ENCODE measurements at regions not wholly inside any gene's neighbourhood (a gene's known extent, or its start where the extent isn't known, plus 50 kb on each side); places are given as distances from the start of the nearest gene placed in this dataset.
"Not testable (repeated sequence)": the region's sequence is repeated elsewhere in the genome, so short reads cannot be mapped to it uniquely, and the experiment has no call there.

DNA sequence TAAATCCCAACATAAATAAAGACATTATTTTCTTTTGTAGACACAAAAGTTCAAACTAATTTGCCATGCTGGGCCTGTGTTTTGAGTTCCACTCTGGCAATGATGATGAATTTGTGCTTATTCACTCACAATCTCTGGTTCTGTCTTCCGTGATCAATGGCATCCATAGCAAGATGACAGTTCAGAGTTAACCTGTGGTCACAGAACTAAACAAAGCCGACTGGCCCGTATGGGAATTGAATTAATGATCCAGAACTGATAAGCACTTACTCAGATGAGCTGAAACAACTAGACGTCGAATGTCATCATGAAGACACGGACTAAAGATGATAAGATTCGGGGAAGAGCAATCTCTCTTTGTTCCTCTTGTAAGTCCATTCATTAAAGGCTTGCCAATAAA, 81.6 kb downstream of the CAPZA3 start:
- no peaks in the 10 kb centered on the region for H3K9me3 ChIP-seq (ENCODE audit: low read length)
- H3K4me3 ChIP-seq (ENCODE audit: low read depth in 1 of 2, low read length in 2 of 2): no peak overlapping the region
- no peak overlapping the region for H3K27ac ChIP-seq (ENCODE audit: low read depth, low read length)
- no peaks in the 10 kb centered on the region for H3K36me3 ChIP-seq (ENCODE audit: insufficient read depth, low read length)
- no peak overlapping the region for H3K9ac ChIP-seq (ENCODE audit: low read length)
- H3K27me3 ChIP-seq (ENCODE audit: control insufficient read depth in 1 of 2, insufficient read depth in 2 of 2, low read length in 2 of 2): no peaks in the 10 kb centered on the region
- H3K4me1 ChIP-seq (ENCODE audit: insufficient read depth, low read length): no peaks in the 10 kb centered on the region

DNA sequence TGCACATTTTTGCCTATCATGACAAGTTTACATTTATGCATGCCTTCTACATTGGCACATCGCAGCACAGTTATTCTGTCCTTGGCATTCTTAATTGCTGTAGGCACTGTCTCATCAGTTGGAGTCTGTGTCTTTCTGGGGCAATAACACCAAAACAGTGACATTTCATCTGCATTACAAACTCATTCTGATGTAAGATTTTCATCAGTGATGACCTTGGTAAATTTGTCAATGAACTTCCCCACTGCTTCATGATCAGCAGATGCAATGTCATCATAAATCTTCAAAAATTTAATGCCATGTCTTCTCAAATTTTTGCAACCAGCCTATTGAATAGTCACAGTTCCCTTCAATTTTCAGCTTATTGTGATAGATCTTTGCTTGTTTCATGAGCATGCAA, 85.5 kb downstream of the CAPZA3 start:
- H3K9me3 ChIP-seq (ENCODE audit: low read length): no peaks in the 10 kb centered on the region
- H3K36me3 ChIP-seq (ENCODE audit: insufficient read depth, low read length): no peaks in the 10 kb centered on the region
- H3K4me1 ChIP-seq (ENCODE audit: insufficient read depth, low read length): no peaks in the 10 kb centered on the region
- no peak overlapping the region for H3K4me3 ChIP-seq (ENCODE audit: low read depth in 1 of 2, low read length in 2 of 2)
- H3K9ac ChIP-seq (ENCODE audit: low read length): no peak overlapping the region
- H3K27me3 ChIP-seq (ENCODE audit: control insufficient read depth in 1 of 2, insufficient read depth in 2 of 2, low read length in 2 of 2): no peaks in the 10 kb centered on the region
- H3K27ac ChIP-seq (ENCODE audit: low read depth, low read length): no peak overlapping the region

DNA sequence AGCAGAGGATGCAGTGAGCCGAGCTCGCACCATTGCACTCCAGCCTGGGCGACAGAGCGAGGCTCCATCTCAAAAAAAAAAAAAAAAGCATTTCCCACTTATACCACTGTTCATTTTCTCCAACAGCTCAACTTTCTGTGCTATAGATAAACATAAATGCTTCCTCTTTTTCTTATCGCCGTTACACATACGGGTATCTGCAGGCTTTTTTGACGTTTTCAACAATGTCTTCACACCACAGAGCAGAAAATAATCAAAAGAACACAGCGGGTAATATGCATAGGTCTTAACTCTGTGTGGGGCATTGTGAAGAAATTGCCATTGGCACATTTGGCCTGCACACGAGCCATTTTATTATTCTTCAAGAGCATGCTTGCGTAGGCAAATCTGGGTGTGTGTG, 86.4 kb downstream of the CAPZA3 start:
- Histone ChIP-seq H3K9me3 (ENCODE audit: low read length) (no peaks in the 10 kb centered on the region), H3K27ac (ENCODE audit: low read depth, low read length) (no peak overlapping the region), H3K36me3 (ENCODE audit: insufficient read depth, low read length) (no peaks in the 10 kb centered on the region), H3K4me1 (ENCODE audit: insufficient read depth, low read length) (no peaks in the 10 kb centered on the region), H3K9ac (ENCODE audit: low read length) (no peak overlapping the region), H3K27me3 (ENCODE audit: control insufficient read depth in 1 of 2, insufficient read depth in 2 of 2, low read length in 2 of 2) (no peaks in the 10 kb centered on the region), H3K4me3 (ENCODE audit: low read depth in 1 of 2, low read length in 2 of 2) (no peak overlapping the region)

DNA sequence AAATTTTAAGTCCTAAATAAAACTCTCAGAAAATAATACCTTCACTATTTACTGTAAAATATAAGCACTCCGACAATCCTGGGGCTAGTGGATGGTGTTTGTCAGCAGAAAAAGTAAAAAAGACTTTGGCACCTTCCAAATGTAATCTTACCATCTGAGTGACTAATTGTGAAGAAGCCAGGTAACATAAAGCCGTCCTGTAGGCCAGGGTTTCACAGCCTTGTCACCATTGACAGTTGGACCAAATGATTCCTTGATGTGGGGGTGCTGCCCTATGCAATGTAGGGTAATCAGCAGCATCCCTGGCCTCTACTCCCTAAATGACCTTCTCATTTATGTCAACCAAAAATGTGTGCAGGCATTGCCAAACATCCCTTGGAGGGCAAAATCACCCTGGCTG, 87.2 kb downstream of the CAPZA3 start:
- no peaks in the 10 kb centered on the region for H3K36me3 ChIP-seq (ENCODE audit: insufficient read depth, low read length)
- H3K4me1 ChIP-seq (ENCODE audit: insufficient read depth, low read length): no peaks in the 10 kb centered on the region
- no peak overlapping the region for H3K9ac ChIP-seq (ENCODE audit: low read length)
- H3K9me3 ChIP-seq (ENCODE audit: low read length): peaks cover 3% of the 10 kb centered on the region
- no peak overlapping the region for H3K27ac ChIP-seq (ENCODE audit: low read depth, low read length)
- H3K4me3 ChIP-seq (ENCODE audit: low read depth in 1 of 2, low read length in 2 of 2): no peak overlapping the region
- no peaks in the 10 kb centered on the region for H3K27me3 ChIP-seq (ENCODE audit: control insufficient read depth in 1 of 2, insufficient read depth in 2 of 2, low read length in 2 of 2)

DNA sequence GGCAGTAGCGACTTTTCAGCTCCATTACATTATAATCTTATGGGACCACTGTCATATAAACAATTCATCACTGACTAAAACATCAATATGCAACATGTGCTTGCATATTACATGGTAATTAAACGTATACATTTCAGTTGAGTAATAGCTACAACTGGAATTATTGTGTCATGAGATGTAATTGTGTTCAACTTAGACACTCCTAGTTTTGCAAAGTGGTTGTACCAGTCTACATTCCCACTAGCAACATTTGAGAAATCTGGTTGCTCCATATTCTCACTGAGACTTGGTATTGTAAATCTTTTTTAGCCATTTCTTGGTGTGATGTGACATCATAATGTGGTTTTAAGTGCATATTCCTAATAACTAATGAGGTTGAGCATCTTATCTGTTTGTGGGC, 90.0 kb downstream of the CAPZA3 start:
- Histone ChIP-seq H3K27me3 (ENCODE audit: control insufficient read depth in 1 of 2, insufficient read depth in 2 of 2, low read length in 2 of 2) (no peaks in the 10 kb centered on the region), H3K9ac (ENCODE audit: low read length) (no peak overlapping the region), H3K4me1 (ENCODE audit: insufficient read depth, low read length) (no peaks in the 10 kb centered on the region), H3K36me3 (ENCODE audit: insufficient read depth, low read length) (no peaks in the 10 kb centered on the region), H3K27ac (ENCODE audit: low read depth, low read length) (no peak overlapping the region), H3K4me3 (ENCODE audit: low read depth in 1 of 2, low read length in 2 of 2) (no peak overlapping the region), H3K9me3 (ENCODE audit: low read length) (peaks cover 3% of the 10 kb centered on the region)

DNA sequence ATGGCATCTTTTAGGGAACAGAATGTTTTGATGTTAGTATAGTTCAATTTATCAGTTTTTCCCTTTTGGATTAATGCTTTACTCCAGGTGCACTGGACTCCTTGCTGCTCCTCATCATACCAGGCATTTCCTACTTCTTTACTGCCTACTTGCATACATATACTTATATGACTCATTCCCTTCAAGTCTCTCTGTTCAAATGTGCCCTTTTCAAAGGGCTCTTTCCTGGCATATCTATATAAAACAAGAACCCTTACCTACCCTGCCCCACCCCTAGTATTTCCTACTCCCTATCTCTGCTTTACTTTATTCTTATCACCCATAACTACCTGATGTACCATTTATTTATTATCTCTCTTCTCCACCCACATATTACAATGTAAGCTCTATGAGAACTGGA, 90.6 kb downstream of the CAPZA3 start:
- H3K4me1 ChIP-seq (ENCODE audit: insufficient read depth, low read length): no peaks in the 10 kb centered on the region
- no peak overlapping the region for H3K9ac ChIP-seq (ENCODE audit: low read length)
- H3K4me3 ChIP-seq (ENCODE audit: low read depth in 1 of 2, low read length in 2 of 2): no peak overlapping the region
- no peaks in the 10 kb centered on the region for H3K27me3 ChIP-seq (ENCODE audit: control insufficient read depth in 1 of 2, insufficient read depth in 2 of 2, low read length in 2 of 2)
- H3K36me3 ChIP-seq (ENCODE audit: insufficient read depth, low read length): no peaks in the 10 kb centered on the region
- H3K9me3 ChIP-seq (ENCODE audit: low read length): peaks cover 3% of the 10 kb centered on the region
- H3K27ac ChIP-seq (ENCODE audit: low read depth, low read length): no peak overlapping the region

DNA sequence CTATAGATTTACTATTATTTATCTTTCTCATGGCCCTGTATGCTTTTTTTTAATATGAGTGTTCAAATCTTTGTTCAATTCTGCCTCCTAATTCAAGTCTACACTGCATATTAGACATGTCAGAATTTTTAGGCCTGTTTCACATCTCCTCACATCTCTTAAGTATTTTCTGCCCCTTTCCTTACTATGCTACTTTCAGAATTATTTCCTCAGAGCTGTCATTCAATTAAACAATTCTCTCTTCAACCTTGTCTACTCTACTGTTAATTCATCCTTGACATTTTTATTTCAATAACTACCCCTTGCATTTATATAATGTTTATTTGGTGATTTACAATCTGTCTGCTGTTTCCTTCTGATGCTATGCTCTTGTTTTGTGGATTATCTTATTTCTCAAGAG, 91.1 kb downstream of the CAPZA3 start:
- peaks cover 3% of the 10 kb centered on the region for H3K9me3 ChIP-seq (ENCODE audit: low read length)
- H3K27ac ChIP-seq (ENCODE audit: low read depth, low read length): no peak overlapping the region
- no peaks in the 10 kb centered on the region for H3K27me3 ChIP-seq (ENCODE audit: control insufficient read depth in 1 of 2, insufficient read depth in 2 of 2, low read length in 2 of 2)
- H3K4me1 ChIP-seq (ENCODE audit: insufficient read depth, low read length): no peaks in the 10 kb centered on the region
- H3K9ac ChIP-seq (ENCODE audit: low read length): no peak overlapping the region
- H3K36me3 ChIP-seq (ENCODE audit: insufficient read depth, low read length): no peaks in the 10 kb centered on the region
- H3K4me3 ChIP-seq (ENCODE audit: low read depth in 1 of 2, low read length in 2 of 2): no peak overlapping the region

DNA sequence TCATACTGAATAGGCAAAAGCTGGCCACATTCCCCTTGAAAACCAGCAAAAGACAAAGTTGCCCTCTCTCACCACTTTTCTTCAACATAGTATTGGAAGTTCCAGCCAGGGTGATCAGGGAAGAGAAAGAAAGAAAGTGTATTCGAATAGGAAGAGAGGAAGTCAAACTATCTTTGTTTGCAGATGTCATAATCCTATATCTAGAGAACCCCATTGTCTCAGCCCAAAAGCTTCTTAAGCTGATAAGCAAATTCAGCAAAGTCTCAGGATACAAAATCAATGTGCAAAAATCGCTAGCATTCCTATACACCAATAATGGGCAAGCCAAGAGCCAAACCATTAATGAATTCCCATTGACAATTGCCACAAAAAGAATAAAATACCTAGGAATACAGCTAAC, 95.0 kb downstream of the CAPZA3 start:
- not testable (repeated sequence) for H3K9me3 ChIP-seq (ENCODE audit: low read length); H3K36me3 ChIP-seq (ENCODE audit: insufficient read depth, low read length); H3K27ac ChIP-seq (ENCODE audit: low read depth, low read length); H3K4me3 ChIP-seq (ENCODE audit: low read depth in 1 of 2, low read length in 2 of 2); H3K27me3 ChIP-seq (ENCODE audit: control insufficient read depth in 1 of 2, insufficient read depth in 2 of 2, low read length in 2 of 2); H3K9ac ChIP-seq (ENCODE audit: low read length)
- peaks cover 12% of the 10 kb centered on the region for H3K4me1 ChIP-seq (ENCODE audit: insufficient read depth, low read length)

DNA sequence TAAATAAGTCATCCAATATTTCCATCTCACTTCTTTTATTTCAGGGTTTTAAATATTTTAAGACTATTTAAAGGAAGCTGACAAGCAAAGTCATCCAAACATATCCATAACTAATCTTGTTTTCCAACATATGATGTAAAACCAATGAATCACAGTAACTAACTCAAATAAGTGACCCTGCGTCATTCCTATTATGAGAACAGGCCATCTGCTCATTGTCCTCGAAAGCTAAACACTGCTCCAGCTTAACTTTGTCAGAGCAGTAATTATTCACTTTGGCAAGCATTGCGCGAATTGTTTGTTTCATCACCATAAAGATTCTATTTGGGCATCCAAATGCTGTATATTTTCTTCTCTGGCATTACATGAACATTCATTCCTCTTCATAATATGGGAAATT, 99.1 kb downstream of the CAPZA3 start:
- H3K9ac ChIP-seq (ENCODE audit: low read length): no peak overlapping the region
- no peaks in the 10 kb centered on the region for H3K9me3 ChIP-seq (ENCODE audit: low read length)
- no peak overlapping the region for H3K27ac ChIP-seq (ENCODE audit: low read depth, low read length)
- H3K4me1 ChIP-seq (ENCODE audit: insufficient read depth, low read length): peaks cover 12% of the 10 kb centered on the region
- H3K36me3 ChIP-seq (ENCODE audit: insufficient read depth, low read length): no peaks in the 10 kb centered on the region
- no peak overlapping the region for H3K4me3 ChIP-seq (ENCODE audit: low read depth in 1 of 2, low read length in 2 of 2)
- no peaks in the 10 kb centered on the region for H3K27me3 ChIP-seq (ENCODE audit: control insufficient read depth in 1 of 2, insufficient read depth in 2 of 2, low read length in 2 of 2)

DNA sequence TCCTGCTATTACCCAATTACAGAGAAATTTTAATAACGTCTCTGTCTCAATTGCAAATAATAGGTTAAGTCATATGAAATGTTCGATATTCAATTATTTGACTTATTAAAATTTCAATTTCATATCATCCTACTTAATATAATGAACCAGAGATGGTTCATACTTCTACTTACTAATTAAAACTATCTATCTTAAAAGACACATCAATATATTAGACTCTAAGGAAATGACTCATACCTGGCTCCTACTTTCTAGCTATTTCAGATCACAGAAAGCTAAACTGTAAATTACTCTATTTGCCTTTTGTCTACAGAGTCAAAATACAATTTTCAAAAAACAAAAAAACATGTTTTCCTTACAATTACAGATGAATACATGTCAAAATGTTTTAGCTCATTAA, 99.6 kb downstream of the CAPZA3 start:
- H3K9me3 ChIP-seq (ENCODE audit: low read length): no peaks in the 10 kb centered on the region
- no peak overlapping the region for H3K27ac ChIP-seq (ENCODE audit: low read depth, low read length)
- H3K9ac ChIP-seq (ENCODE audit: low read length): no peak overlapping the region
- no peaks in the 10 kb centered on the region for H3K27me3 ChIP-seq (ENCODE audit: control insufficient read depth in 1 of 2, insufficient read depth in 2 of 2, low read length in 2 of 2)
- no peaks in the 10 kb centered on the region for H3K36me3 ChIP-seq (ENCODE audit: insufficient read depth, low read length)
- H3K4me3 ChIP-seq (ENCODE audit: low read depth in 1 of 2, low read length in 2 of 2): no peak overlapping the region
- peaks cover 12% of the 10 kb centered on the region for H3K4me1 ChIP-seq (ENCODE audit: insufficient read depth, low read length)

DNA sequence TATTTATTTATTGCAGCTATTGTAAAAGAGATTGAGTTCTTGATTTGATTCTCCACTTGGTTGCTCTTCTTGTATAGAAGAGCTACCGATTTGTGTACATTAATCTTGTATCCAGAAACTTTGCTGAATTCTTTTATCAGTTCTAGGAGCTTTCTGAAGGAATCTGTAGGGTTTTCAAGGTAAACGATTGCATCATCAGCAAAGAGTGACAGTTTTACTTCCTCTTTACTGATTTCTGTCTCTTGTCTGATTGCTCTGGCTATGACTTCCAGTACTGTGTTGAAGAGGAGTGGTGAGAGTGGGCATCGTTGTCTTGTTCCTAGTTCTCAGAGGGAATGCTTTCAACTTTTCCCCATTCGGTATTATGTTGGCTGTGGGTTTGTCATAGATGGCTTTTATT, 103.1 kb downstream of the CAPZA3 start:
- H3K9ac ChIP-seq (ENCODE audit: low read length); H3K9me3 ChIP-seq (ENCODE audit: low read length); H3K36me3 ChIP-seq (ENCODE audit: insufficient read depth, low read length); H3K27ac ChIP-seq (ENCODE audit: low read depth, low read length); H3K27me3 ChIP-seq (ENCODE audit: control insufficient read depth in 1 of 2, insufficient read depth in 2 of 2, low read length in 2 of 2); H3K4me3 ChIP-seq (ENCODE audit: low read depth in 1 of 2, low read length in 2 of 2): not testable (repeated sequence)
- peaks cover 12% of the 10 kb centered on the region for H3K4me1 ChIP-seq (ENCODE audit: insufficient read depth, low read length)

DNA sequence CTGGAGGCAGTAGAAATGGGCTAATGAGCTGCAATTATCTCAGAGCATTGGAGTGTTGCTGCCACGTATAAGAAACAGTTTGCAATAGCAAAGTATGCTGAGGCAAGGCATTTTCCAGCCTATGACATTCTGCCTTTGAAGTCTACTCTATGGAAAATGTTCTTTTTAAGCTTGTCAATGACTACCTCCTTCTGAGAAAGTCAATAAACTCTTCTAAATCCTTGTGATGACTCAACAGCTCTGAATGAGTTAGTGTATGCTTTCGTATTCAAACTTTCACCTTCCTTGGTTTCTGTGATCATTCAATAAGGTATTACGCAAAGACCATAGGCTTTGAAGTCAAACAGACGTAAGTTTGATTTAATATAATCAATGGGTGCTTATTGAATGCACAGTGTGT, 111.2 kb downstream of the CAPZA3 start:
- no peaks in the 10 kb centered on the region for H3K36me3 ChIP-seq (ENCODE audit: insufficient read depth, low read length)
- H3K9ac ChIP-seq (ENCODE audit: low read length): no peak overlapping the region
- no peaks in the 10 kb centered on the region for H3K9me3 ChIP-seq (ENCODE audit: low read length)
- no peak overlapping the region for H3K27ac ChIP-seq (ENCODE audit: low read depth, low read length)
- H3K4me1 ChIP-seq (ENCODE audit: insufficient read depth, low read length): no peaks in the 10 kb centered on the region
- no peaks in the 10 kb centered on the region for H3K27me3 ChIP-seq (ENCODE audit: control insufficient read depth in 1 of 2, insufficient read depth in 2 of 2, low read length in 2 of 2)
- no peak overlapping the region for H3K4me3 ChIP-seq (ENCODE audit: low read depth in 1 of 2, low read length in 2 of 2)

Data from muscle layer of colon (tissue), 2 donors.